Activated T-cell treated with anti-CD3 and anti-CD28 coated beads for 48 hours (primary cell): ENCODE measurements at regions not wholly inside any gene's neighbourhood (a gene's known extent, or its start where the extent isn't known, plus 50 kb on each side); places are given as distances from the start of the nearest gene placed in this dataset.
A peak's percentile ranks its signal among the peaks of the same experiment; 100 is the strongest.

Experiments
- DNase-seq: peaks from one replicate; pipeline ENCODE4 v3.0.0-alpha.2; 2020; ENCODE audit warnings: low read depth

- no peak for DNase-seq
These were observed 132.8 kb upstream of the MGMT start for GRCh38 chr10:129334266-129334665.

DNA sequence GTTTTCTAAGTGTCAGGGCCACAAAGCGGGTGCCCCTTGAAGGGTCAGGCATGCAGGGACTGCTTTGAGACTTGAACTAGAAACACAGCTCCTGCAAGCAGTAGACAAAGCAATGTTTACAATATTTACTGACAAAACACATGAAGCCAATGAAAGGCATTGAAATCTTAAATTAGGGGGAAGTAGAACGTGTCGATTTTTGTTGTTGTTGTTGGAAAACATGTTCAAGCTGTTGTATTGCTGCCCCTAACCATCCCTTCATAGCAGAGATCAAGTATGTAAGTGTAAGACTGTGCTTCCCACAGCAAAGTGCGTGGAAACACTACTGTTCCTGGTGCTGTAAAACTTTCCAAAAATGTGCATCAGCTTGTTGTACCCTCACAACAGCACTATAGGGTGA is 131.6 kb upstream of the MGMT start:
- no peak for DNase-seq

- no peak for DNase-seq
These were observed 131.1 kb upstream of the MGMT start for GRCh38 chr10:129335942-129336341.

DNA sequence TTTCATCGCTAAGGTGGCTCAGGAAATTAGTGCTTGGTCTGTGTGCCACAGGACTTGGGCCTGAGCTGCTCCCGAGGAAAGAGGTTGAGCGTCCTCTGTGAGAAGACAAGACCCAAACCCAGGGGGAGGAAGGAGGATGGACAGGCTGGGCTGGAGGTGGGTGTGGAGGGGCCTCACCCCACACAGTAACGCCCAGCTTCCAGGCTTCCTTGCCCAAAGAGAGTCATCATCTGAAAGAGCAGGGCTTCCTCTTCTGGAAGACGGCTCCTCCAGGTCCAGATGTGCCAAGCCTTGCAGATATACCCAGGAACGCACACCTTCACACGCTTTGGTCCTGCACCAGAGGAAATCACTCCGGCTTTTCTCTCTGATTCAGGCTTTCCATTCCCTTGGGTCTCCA is 127.8 kb upstream of the MGMT start:
- no peak for DNase-seq

DNA sequence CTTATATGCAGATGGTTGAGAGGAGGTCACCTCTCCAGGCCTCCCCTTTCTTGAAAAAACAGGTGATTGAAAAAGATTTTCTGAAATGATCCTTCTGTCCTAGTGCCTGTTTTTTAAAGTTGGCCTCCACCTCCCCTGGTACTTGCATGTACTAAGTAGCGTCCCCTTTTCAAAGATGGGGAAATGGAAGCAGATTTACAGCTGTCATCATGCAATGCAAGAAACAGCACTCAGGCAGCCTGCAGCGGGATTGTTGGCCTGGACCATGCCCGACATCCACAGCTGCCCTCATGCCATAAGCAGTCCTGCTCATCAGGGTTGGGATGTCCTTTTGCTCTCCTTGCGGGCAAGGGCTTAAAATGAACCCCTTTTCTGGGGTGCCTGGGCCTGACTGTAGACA is 127.2 kb upstream of the MGMT start:
- DNase-seq = no peak

DNA sequence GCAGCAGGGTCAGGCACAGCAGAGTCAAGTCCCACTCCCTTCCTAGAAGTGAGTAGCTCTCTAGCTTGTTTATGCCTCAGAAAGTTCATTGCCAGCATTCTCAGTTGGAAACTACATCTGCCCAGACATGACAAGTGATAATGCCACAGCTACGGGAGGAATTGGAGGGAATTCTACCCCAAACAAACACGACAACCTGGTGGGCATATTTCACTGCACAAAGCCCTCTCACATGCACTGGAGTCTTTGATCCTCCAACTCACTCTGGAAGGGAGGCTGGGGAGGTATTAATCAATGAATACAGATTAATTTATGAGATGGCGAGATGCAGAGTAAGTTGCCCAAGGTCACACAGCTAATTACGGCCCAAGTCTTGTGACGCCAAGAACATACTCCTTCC is 126.0 kb upstream of the MGMT start:
- no peak for DNase-seq

DNA sequence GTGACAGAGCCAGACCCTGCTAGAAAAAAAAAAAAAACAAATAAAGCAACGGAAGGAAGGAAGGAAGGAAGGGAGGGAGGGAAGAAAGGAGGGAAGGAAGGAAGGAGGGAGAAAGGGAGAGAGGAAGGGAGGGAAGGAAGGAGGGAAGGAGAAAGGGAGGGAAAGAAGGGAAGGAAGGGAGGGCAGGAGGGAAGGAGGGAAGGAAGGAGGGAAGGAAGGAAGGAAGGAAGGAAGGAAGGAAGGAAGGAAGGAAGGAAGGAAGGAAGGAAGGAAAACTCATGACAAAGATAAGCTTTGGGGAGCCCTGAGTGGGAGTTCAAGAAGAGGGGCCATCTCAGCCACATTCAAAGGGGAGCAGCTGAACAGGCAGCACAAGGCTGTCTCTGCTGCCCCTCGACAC is 124.7 kb upstream of the MGMT start:
- no peak for DNase-seq

- DNase-seq = no peak
These were observed 123.9 kb upstream of the MGMT start for GRCh38 chr10:129343141-129343540.

DNA sequence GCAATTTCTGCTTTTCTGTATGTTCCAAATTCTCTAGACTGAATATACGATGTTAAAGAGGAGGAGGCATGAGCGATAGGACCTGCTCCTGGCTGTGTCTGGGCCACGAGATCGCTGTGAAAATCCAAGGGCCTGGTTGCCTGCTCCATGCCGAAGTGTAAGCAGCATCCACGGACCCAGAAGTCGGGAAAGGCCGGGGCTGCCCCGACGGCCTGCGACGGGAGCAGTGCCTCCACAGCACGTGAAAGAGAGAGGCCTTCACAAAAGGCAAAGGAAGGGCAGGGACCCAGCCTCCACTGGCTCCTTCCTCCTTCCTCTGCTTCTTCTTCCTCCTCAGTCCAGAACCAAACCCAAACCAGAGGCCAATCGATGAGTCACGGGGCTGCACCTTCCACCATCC is 122.9 kb upstream of the MGMT start:
- no peak for DNase-seq

- DNase-seq = no peak
These were observed 122.2 kb upstream of the MGMT start for GRCh38 chr10:129344731-129345355.

GRCh38 chr10:129345763-129346162 is 121.3 kb upstream of the MGMT start:
- DNase-seq = no peak

DNA sequence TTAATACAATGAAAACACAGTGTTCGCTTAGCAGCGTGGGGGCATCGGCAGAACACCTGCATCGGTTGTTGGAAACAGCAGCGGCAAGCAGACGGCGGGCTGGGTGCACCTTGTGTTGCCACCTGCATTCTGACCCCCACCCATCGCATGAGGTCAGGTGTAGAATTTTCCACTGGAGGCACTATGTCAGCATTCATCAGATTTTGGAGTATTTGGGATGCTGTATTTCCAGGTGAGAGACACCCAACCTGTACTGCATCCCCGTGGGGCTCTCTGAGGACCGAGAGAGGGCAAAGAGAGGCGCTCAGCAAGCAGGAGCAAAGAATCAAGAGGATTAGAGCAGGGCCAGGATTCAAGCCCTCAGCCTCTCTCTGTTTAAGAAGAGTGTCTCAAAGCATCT is 116.4 kb upstream of the MGMT start:
- DNase-seq = no peak

DNA sequence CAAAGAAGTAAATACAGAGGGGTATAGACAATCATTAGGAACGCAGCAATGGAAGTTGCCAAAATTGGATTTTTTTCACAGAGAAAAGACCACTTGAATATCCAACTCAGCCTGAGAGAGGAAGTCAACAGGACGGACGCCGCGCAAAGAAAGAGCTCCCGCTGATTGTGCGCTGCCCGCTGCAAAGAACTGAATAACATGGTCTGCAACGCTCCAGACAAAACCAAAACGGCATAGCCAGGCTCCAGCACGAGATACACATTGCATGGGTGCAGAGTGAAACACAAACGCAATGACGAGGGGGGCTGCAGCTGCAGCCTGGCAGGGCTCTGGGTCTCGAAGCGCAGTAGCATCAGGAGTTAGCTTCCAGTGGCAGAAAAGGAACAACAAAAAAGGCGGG is 113.9 kb upstream of the MGMT start:
- no peak for DNase-seq

DNA sequence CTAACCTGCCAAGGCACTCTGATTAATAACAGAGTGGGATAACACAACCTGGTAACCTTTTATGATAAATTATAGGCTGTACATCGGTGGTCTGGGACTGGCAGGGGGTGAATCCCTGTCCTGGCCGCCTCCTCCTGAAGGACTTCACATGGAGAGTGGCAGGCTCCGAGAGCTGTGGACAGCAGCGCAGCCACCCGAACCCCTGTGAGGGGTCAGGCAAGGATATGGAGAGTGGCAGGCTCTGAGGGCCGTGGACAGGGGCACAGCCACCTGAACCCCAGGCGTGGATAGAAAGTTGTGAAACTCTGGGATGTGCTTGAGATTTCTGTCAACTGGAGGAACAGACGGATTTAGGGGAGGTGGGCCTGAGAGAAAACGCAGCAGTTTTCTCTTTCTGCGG is 107.0 kb upstream of the MGMT start:
- no peak for DNase-seq

- DNase-seq = no peak
These were observed 105.2 kb upstream of the MGMT start for GRCh38 chr10:129361676-129362376.

- no peak for DNase-seq
These were observed 102.1 kb upstream of the MGMT start for GRCh38 chr10:129364949-129365348.

DNA sequence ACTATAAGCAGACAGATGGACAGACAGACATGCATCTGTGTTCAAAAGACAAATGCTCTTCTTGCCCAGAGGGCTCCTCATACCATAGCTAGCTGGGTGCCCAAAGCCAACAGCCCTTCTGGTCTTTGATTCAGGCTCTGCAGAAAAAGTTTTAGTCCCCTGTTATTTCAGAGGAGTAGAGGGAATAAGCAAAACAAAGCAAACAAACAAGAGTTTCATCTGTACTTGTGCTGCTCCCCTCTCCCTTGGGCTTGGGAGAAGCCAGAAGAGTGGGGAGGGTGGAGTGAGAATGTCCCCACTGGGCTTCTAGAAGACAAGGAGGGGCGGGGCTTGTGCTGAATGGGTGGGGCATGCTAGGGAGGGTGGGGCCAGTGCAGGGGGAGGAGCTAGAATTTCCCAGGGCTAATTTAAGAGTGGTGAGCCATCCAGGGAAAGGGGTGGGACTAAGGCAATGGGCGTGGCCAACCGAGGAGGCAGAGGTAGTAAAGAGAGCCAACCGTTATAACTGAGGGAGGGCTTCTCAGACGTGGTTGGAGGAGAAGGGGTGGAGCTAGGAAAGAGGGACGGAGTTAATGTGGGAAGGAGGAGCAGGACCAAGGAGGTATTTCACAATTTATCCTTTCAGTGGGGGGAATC is 101.2 kb upstream of the MGMT start:
- DNase-seq = peak; percentile 4

DNA sequence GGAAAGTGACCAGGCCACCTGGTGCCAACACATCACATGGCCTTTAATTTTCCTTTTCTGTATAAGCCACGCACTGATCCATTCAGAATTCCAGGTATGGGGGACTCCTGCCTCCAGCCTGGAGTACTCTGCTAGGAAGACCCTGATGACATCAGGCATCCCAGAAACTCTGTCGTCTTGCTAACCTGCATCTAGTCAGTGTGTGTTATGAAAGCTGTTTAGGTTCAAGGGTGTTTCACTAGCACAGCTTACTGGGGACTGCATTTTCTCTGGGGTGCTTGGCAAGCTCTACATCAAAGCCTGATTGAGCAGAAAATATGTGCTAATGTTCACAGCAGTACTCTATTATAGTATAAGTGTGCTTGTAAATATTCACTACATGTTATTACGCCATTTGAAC is 100.6 kb upstream of the MGMT start:
- no peak for DNase-seq

GRCh38 chr10:129369566-129369965 is 97.5 kb upstream of the MGMT start:
- DNase-seq = no peak

DNA sequence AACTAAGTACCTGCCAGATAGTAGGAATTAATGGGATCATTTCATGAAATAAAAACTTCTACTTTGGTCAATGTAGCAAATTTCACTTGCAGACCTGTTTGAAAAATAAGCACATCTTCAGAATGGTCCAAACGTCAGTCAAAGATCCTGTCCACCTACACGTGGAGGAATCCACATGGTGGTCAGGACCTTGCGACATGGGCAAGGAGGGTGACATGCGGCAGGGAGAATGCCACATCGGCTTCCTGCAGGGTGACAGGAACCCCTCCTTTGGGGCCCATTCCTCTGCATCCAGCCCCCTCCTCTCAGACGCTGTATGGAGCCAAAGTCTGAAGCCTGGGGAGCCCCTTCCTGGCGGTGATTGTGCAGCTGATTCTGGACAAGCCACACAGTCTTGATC is 95.5 kb upstream of the MGMT start:
- DNase-seq = no peak

DNA sequence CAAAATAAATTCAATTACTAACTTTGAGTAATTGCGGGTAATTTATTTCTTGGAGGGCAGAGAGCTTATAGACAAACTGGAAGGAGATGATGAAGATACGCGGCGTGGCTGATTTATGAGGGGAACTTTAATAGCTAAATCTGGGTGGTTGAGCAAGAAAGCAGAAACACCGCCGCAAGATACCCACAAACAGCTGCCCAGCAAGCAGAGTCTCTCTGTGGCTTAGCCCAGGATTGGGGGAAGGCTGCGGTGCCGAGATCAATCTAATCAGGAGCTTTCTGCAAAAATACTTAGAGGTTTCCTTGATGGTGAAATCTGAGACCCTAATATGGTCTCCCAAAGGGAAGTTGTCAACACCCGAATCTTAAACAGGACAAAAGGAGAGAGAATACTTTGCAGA is 94.9 kb upstream of the MGMT start:
- DNase-seq = no peak

DNA sequence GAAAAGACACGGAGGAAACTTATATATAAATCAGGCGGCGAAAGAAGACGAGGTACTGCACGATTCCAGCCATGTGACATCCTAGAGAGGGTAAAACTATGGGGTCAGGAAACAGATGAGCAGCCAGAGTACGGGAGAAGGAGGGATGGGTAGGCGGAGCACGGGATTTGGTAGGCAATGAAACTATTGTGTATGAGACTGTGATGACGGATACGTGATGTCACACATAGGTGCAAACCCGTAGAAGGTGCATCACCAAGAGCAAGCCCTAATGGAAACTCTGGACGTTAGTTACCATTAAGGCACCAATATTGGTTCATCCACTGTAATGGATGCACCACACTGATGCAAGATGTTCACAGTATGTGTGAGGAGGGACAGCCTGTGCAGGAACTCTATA is 93.8 kb upstream of the MGMT start:
- no peak for DNase-seq

- no peak for DNase-seq
These were observed 93.3 kb upstream of the MGMT start for GRCh38 chr10:129373718-129374117.

GRCh38 chr10:129375171-129375570 is 91.9 kb upstream of the MGMT start:
- DNase-seq = no peak
